ENCODE measurements at regions not wholly inside any gene's neighbourhood (a gene's known extent, or its start where the extent isn't known, plus 50 kb on each side); places are given as distances from the start of the nearest gene placed in this dataset.

- DNase-seq (ENCODE audit: low spot score), result no peak
Observed at GRCh38 chr5:52725808-52726207, 61.9 kb upstream of the ITGA1 start.

DNA sequence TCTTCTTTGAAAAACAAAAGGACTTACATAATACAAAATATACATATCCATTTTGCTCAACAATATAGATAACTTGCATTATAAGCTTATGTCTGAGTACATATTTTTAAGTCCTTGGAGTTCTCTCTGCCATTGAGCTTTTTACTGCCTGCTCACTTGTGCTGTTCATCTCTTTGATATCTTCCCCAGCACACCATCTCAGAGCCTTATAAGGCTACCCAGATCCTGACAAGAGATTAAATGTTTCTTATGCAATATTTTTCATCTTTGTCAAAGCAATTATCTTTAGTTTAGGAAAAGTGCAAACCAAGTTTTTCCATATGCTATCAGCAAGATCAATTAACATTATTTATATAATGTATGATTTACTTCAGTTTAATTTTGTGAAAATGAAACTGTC is 60.7 kb upstream of the ITGA1 start:
- no peak for DNase-seq (ENCODE audit: low spot score)

DNA sequence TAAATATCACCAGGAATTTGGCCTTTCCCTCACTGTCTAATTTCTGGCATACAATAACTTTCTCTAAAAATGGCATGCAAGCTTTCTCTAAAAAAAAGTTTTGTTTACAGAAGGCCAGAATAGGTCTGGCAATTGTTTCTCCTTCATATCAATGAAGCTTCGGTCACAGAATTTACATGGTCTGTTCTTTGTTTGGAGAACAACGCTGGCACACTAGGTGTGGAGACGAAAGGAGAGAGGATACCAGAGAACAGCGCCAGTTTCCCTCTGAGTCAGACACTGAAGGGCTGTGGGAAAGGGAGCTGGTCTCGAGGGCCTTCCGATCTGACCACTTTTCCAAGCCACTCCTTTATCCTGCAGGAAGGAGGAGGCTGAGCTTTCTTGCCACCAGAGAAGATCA is 60.1 kb upstream of the ITGA1 start:
- DNase-seq (ENCODE audit: low spot score), result no peak

DNA sequence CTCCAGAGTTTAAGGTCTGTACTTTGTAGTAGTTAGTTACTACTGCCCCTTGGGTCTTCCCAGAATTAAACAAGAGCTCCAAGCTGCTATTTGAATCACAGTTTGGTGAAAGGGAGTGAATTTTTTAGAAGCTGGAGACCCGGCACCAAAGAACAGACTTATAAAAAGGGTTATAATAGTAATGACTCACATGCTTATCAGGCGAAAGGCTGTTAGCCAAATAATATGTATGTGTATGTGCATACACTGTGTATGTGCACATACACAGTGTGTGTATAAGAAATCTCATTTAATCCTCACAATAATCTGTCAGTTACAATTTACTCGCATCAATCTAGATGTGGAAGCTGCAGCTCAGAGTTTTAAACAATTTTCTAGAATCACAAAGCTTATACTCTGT is 59.5 kb upstream of the ITGA1 start:
- no peak for DNase-seq (ENCODE audit: low spot score)

DNA sequence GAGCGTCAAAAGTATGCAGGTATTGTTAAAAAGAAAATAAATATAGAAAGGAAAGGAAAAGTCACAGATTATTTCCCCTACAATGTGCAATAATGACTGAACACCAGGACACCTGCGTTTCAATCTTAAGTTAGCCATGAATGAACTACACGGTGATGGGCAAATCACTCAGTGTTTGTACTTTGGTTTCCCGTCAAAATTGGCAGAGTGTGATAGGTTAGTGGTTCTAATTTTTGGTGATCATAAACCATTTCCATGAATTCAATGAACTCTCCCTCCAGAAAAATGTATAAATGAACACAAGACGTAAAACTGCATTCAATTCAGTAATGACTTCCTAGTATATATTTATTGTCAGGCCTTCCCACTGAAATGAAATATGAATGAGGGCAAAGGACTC is 59.0 kb upstream of the ITGA1 start:
- DNase-seq (ENCODE audit: low spot score), result no peak

GRCh38 chr5:52731274-52732027 is 56.3 kb upstream of the ITGA1 start:
- DNase-seq (ENCODE audit: low spot score), result no peak

GRCh38 chr5:52734557-52734956 is 53.2 kb upstream of the ITGA1 start:
- no peak for DNase-seq (ENCODE audit: low spot score)

DNA sequence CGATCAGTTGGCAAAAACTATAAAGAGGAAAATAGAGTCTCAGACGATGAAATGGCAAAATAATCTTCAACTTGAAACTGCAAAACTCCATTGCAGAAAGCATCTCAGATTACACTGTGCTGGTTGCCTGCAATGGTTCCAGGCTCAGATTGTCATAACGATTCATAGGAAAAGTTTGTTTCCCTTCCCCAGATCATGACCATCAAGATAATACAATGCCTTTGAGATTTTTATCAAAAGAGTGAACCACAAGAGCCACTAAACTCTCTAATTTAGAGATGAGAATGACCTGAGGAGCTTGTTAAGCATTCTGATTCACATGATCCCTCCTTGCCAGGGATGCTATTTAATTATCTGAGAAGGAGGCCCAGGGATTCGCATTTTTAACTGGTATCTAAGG is 52.6 kb upstream of the ITGA1 start:
- no peak for DNase-seq (ENCODE audit: low spot score)

All from cerebellar cortex (tissue), 1 donor.